HG03520 (cell line): ENCODE measurements at regions not wholly inside any gene's neighbourhood (a gene's known extent, or its start where the extent isn't known, plus 50 kb on each side); places are given as distances from the start of the nearest gene placed in this dataset.

ENCODE experiments used
- ATAC-seq: cut with Tn5 transposase; IDR thresholded peaks from one replicate; pipeline ENCODE4 v1.9.1; 2021; ENCODE audit warnings: mild to moderate bottlenecking, moderate library complexity; ENCODE audit not compliant: unreplicated experiment

DNA sequence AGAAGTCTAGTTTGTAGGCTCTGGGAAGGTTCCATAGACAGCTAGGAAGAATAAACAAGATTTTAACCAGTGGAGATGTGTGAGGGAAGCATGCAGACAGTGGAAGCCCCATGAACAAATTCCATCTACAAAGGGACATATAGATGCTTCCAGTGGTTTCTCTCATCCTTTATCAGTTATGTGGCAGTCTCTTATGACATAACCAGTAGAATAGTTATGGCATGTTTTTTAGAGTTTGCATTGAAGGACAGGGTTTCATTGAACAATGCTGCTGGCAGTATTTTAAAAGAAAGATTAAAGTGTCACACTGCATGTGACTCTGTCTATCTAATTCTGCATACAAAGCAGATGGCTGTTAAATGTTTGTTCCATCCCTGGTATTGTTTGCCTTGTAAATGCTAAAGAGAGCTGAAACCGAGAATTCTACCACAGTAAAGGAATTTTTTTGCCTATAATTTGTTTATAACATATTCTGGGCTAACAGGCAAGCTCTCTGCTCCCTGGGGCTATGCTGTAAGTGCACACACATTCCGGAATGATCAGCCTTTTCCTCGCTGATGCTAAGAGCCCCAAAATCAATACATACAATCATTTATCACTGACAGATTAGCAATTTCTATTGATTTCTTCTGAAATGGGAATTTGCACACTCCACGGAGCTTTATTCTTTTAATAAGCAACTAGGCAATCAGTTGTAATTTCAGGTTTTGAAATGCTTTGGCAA is 76.8 kb upstream of the PELI1 start:
- ATAC-seq = no peak

DNA sequence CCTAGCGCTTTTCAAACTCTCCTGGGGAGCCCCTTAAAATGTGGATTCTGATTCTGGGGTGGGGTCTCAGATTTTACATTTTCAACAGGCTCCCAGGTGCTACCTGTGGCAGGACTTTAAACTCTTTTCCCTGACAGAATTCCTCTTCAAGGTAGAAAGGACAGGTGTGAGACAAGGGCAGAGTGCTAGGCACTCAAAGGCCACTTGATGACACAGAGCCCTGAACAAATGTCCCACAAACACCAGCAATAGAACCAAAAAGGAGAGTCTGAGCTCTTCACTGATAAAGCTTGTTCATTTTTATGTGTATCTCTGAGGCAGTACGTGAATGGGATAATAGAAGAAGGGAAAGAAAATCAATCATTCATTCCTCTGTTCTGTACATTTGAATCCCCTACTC is 77.7 kb upstream of the PELI1 start:
- ATAC-seq = no peak

DNA sequence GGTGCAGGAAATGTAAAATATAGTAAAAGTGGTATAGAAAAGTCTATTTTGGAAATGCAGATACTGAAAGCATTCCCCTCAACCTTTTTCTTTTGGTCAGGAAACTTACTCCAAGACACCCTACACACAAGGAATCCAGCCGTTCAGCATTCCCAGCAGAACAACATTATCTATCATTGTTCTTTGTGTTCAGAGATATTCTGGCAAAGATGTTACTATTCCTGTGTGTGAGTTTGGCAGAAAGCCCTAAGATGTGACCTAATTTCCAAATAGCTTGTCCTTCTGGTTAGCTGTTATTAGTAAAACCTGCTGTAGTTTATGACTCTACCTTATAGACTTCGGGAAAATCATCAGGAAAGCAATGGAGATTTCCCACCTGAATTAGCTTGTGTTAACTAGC is 78.1 kb upstream of the PELI1 start:
- no peak for ATAC-seq

DNA sequence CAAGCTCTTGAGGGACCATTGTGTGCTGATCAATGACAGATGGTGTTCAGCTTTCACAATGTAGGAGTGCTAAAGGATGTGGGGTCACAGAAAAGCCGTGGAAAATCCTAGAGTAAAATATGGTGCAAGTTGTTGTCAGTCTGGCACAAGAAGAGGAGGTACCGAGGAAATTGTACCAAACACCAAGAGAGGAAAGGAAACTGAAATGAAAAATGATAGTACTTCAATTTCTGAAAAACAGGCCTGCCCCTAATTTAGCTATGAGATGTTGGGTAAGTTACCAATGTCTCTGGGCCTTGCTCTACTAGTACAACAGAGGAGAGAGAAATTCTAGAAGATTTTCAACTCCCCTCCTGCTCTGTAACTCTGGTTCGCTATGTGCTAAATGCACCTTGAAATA is 78.8 kb upstream of the PELI1 start:
- ATAC-seq = no peak

DNA sequence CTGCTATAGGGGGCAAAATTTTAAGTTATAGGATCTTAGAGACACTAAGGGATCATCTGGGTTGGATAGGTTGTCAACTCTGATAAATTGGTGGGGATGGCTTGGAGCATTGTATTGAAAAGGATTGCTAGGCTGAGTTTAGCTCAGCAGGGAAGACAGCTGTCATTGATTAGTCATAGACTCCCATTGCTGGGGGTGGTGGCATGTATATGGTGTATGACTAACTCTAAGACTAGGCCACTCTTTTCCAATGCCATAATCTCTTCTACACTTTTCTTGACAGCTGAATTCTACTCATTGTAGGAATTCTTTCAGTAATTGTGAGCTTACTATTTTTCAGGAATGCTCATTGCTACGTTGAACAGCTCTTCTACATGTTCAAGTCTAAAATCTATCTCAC is 81.3 kb upstream of the PELI1 start:
- ATAC-seq = no peak

DNA sequence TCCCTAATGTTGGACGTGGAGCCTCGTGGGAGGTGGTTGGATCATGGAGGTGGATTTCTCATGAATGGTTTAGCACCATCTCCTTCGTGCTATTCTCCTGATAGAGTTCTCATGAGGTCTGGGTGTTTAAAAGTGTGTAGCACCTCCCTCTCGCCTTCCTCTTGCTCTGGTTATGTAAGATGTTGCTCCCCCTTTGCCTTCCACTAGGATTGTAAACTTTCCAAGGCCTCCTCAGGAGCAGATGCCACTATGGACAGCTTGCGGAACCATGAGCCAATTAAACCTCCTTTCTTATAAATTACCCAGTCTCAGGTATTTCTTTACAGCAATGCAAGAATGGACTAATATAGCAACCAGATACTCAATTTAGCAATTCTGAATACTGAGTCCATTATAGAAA is 82.4 kb upstream of the PELI1 start:
- ATAC-seq = no peak

DNA sequence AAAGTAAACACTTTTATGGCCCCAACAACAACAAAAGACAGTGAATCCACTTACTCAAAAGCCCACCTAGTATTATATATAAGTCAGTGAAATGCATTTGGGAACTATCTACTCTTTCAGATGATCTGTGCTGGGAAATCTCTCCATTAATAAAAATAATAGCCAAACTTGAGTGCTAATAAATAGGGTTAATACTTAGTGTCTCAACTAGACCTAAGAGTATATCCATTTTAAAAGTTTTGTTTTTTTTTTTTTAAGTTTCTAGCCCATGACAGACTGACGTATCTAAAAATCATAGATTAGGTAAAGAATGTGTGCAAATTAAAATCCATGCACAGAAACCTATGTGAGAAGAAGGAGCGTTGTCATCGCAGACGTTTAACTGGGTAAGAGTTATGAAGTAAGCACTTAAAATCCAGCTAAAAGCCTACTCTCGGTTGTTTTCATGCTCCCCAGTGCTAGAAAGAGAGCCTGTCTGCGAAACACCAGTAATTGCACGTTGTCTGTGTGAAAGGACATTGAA is 83.4 kb upstream of the PELI1 start:
- no peak for ATAC-seq

DNA sequence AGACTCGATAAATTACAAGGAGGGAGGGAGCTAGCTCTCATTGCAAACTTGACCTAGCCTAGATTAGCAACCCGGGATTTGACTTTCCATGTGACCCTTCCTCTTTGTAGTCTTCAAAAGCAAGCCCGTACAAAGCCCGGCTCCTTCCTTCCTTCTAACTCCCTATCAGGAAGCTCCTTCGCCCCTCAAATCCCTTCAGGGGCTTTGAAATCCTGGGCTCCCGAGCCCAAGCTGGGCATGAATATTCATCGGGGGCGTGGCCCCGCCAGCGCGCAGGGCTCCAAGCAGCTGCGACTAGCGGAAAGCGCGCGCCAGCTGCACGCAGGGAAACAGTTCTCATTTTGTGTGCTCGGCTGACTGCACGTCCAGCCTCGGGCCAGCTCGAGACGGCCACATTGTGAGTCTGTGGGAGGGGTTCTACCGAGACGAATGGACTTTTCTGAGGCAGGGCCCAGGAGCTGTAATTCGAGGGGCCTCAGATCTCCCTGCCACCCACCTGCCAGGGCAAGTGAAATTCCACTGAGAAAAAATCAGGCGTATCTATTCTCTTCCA is 84.0 kb upstream of the PELI1 start:
- ATAC-seq = peak; percentile 93

DNA sequence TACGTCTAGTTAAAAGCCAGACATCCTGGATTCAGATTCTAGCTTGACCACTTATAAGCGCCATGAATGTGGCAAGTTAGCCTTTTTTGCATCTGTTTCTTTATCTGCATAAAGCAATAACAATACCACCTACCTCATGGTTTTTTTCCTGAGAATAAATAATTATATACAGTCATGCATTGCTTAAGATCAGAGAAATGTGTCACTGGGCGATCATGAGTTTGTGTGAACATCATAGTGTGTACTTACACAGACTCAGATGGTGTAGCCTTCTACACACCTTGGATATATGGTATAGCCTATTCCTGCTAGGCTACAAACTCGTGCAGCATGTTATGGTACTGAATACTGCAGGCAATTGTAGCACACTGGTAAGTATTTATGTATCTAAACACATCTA is 84.7 kb upstream of the PELI1 start:
- ATAC-seq = no peak

DNA sequence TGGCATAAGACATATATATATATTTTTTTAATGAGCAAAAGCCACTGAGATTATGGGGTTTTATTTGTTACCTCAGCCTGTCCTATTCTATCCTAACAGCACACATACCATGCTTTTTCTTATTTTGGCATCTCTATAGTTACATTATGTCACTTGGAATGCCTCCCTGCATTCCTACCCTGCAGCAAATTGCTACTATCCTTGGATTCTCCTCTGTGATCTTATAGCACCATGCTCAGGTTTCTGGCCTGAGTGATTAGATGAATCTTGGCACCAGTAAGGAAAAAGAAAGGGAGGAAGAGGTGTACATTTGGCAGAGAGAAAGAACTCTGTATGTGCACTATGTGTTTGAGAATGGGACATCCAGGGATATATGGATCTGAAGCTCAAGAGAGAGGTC is 86.3 kb upstream of the PELI1 start:
- ATAC-seq = no peak

DNA sequence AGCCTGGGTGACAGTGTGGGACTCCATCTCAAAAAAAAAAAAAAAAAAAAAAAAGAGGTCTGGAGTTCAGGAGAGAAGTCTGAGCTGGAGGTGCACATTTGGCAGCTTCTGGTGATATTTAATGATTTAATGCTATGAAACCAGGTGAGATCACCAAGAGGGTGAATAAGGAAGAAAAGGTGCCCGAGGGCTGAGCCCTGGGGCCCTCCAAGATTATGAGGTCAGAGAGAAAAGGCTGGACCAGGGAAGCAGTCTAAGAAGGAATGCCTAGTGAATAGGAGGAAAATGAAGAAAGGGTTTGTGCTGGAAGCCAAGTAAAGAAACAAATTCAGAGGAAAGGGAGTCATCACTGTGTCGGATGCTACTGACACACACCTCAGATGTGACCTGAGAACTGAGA is 88.0 kb upstream of the PELI1 start:
- no peak for ATAC-seq

DNA sequence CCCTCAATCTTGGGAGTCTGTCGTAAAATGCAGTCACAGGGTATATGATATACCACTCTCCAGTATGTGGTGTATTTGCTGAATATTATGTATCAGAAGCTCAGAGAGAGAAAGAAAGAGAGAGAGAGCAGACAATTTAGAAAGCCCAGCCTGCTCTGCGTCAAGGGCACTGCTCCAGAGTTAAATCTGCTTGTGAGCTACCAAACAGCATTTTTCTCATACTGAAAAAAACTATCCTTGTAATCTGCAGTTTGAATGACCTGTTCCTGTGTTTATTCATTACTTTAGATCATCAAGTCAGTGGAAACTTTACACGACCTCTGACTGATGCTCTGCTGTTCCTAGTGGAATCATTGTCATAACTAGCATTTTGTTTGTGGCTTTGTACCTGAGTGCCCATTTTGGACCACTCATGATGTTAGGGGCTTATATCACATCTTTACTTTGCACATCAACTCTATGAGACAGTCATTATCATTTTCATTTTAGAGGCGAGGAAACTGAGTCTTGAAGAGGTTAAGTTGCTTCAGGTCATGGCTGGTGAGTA is 89.2 kb upstream of the PELI1 start:
- ATAC-seq = no peak

DNA sequence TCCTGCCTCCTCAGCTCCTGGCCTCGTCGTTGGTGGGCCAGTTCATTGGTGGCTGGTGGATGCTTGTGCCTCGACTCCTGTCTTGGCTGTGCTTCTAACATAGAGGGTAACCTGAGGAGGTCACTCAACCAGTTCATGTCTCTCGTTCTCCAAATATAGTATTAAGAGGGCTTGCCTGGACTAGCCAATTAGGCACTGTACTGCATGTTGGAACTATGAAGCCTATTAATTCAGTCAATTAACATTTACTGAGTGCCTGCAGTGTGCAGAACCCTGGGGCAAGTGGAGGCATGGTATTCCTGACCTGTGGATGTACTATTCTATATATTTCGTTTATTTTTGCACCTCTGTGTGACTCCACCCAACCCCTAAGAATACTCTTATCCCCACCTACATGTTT is 89.9 kb upstream of the PELI1 start:
- no peak for ATAC-seq

DNA sequence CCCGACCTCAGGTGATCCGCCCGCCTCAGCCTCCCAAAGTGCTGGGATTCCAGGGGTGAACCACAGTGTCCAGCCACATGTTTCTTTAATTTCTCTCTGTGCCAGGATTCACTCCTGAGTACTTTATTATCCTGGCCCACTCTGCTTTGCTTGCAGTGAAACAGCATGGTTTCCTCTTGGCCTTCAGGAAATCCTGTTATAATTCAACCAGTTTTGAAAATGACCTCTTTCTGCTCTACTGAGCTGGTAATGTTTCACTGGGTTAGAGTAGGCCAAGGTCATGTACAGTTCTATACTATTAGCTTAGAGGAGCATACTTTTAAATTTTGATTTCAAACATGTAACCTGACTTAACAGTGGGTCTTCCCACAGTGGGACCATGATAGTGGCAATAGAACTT is 90.6 kb upstream of the PELI1 start:
- ATAC-seq = no peak

DNA sequence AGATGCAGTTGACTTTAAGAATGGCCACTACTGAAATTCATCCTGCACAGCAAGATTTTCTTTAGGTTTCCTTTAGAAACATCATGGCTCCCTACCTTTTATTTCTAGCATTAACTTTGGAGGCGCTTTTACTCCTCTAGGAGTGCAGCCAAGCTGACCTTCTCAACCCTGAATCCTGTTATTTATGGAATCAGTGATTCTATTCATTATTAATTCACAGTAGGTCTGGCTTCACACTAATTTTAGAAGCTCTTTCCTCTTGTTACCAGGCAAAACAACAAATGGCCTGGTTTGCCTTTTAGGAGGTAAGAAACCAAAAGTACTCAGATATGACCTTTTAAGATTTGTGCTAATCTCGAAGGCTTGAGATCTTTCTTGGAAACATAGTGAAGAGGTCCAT is 93.0 kb upstream of the PELI1 start:
- ATAC-seq = no peak

DNA sequence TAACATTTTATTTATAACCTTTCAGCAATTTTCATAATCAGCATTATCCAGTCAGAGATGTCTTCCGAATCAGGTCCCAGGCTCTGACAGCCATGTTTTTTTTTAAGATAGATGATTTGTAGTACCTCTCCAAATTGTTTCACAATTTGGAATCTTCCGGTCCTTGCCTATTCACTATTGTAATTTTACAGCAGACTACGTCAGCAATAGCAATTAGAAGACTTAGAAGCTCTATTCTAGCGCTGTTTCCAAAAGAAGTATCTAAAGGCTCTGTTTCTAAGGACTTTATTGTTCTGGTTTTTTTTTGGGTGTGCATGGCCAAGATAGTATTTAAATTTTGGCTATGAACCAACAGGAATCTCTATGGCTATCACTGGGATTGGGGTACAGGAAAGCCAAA is 94.6 kb upstream of the PELI1 start:
- ATAC-seq = no peak

DNA sequence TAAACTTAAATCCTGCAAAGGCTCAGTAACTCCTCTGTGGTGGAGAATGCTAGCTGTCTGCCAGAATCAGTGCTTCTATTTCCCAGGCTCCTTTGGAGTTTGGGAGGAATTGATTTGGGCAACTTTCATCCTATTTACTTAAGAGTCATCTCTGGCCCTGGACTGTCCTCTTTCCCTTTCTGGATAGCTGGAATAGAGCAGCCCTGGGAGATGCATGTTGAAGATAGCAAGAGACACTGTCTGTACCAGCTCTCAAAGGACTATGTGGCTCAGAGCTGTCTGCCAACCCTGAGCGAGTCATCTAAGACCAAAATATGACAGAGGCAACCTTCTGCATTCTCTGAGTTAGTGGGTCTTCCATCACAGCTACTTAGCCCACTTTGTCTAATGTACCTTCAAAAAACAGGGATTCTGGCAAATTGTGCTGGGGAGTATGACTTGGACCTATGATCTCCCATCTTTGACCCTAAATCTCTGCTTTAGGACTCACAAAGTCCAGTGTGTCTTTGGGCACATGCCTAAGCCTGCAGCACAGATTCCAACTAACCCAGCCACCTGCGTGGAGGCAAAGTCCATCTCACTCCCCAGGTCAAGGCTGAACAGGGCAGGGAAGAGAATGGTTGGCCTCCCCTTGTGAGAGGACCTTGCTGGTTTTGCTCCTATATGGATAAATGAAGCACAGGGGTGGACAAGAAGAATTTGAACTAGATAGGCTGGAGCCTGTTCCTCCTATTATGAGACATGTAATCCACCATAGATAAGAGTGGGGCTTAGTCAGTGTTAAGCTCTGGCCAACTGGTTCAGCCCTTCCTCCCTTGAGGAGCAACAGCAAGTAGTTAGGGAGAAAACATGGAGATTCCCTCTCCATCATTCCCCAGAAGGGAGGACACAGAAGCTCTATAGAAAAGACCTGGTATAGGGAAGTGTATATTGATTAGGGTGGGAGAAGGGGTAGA is 99.1 kb upstream of the PELI1 start:
- ATAC-seq = no peak

DNA sequence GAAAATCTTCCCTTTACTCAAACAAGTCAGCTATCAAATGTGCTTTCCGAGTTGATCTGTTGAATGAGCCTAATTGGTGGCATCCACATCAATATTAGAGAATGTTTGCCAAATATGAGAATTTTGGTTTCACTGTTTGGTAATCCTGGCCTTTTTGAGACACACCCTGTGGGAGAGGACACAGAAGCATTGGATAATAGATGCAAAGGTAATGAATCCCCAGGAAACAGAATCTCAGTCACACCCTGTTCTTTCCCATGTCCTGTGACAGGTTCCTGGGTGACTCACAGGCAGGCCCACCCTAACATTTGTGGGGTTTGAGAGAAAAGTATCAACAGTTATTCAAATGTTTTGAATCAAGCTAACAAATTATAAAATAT is 99.8 kb upstream of the PELI1 start:
- ATAC-seq = no peak

DNA sequence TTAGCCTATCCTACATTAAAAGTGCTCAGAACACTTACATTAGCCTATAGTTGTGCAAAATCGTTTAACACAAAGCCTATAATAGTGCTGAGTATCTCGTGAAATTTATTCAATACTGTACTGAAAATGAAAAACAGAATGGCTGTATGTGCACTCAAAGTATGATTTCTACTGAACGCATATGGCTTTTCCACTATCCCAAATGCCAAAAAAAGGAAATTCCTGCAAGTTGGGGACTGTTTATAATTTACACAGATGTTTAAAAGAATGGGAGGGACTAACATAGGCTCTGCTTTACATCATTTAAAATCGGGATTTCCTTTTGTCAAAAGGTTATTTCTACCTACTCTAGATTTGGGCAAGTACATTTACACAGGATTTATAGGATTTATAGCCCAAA is 101.4 kb upstream of the PELI1 start:
- ATAC-seq = no peak

DNA sequence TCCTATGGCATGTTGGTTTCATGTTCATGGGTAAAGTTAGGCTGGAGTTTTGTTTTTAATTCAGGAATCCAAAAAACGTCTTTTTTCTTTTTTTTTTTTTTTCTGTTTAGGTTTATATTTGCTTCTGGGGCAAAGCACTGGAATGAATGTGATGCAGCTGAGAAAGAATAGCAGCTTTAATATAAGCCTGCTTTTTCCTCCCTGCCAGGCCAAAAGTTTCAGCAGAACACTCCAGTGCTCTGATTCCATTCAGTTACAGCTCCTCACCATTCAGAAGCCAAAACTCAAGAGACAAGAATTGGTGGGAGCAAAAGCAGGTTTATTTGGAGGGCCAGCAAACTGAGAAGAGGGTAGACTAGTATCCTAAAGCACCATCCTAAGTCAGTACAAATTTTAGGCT is 102.7 kb upstream of the PELI1 start:
- no peak for ATAC-seq

DNA sequence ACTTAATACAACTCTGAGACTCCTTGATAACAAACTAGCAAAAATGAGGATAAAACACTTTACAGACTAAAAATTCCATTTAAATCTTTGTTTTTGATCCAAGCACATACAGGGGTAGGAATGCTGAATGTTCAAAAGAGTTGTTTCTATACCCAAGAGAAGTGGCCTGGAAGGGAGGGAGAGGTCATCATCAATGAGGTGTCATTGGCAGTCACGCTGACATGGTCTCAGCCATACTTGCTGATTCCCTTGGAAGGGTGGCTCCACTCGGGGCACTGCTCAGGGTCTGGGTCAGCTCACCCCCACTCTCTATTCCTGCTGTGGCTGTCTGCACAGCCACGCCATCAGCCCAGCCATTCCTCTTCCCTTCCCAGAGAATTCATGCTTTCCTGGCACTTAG is 105.2 kb upstream of the PELI1 start:
- ATAC-seq = no peak

DNA sequence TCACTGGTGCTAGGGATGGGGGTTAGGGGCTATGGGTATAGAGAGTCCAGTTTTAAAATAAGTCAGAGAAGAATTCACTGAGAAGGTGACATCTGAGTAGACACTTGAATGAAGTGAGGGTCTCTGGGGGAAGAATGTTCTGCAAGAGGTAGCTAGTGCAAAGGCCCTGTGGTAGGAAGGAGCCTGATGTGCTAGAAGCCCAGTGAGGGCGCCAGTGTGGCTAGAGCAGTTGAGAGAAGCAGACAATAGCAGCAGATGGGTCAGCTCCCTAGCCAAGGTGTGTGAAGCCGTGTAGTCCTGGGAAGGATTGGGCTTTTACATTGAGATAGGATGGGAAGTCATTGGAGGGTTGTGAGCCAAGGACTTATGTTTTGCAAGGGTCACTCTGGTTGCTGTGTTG is 105.8 kb upstream of the PELI1 start:
- ATAC-seq = no peak
